ENCODE measurements at regions not wholly inside any gene's neighbourhood (a gene's known extent, or its start where the extent isn't known, plus 50 kb on each side); places are given as distances from the start of the nearest gene placed in this dataset.

- TF ChIP-seq, protein P1, sequence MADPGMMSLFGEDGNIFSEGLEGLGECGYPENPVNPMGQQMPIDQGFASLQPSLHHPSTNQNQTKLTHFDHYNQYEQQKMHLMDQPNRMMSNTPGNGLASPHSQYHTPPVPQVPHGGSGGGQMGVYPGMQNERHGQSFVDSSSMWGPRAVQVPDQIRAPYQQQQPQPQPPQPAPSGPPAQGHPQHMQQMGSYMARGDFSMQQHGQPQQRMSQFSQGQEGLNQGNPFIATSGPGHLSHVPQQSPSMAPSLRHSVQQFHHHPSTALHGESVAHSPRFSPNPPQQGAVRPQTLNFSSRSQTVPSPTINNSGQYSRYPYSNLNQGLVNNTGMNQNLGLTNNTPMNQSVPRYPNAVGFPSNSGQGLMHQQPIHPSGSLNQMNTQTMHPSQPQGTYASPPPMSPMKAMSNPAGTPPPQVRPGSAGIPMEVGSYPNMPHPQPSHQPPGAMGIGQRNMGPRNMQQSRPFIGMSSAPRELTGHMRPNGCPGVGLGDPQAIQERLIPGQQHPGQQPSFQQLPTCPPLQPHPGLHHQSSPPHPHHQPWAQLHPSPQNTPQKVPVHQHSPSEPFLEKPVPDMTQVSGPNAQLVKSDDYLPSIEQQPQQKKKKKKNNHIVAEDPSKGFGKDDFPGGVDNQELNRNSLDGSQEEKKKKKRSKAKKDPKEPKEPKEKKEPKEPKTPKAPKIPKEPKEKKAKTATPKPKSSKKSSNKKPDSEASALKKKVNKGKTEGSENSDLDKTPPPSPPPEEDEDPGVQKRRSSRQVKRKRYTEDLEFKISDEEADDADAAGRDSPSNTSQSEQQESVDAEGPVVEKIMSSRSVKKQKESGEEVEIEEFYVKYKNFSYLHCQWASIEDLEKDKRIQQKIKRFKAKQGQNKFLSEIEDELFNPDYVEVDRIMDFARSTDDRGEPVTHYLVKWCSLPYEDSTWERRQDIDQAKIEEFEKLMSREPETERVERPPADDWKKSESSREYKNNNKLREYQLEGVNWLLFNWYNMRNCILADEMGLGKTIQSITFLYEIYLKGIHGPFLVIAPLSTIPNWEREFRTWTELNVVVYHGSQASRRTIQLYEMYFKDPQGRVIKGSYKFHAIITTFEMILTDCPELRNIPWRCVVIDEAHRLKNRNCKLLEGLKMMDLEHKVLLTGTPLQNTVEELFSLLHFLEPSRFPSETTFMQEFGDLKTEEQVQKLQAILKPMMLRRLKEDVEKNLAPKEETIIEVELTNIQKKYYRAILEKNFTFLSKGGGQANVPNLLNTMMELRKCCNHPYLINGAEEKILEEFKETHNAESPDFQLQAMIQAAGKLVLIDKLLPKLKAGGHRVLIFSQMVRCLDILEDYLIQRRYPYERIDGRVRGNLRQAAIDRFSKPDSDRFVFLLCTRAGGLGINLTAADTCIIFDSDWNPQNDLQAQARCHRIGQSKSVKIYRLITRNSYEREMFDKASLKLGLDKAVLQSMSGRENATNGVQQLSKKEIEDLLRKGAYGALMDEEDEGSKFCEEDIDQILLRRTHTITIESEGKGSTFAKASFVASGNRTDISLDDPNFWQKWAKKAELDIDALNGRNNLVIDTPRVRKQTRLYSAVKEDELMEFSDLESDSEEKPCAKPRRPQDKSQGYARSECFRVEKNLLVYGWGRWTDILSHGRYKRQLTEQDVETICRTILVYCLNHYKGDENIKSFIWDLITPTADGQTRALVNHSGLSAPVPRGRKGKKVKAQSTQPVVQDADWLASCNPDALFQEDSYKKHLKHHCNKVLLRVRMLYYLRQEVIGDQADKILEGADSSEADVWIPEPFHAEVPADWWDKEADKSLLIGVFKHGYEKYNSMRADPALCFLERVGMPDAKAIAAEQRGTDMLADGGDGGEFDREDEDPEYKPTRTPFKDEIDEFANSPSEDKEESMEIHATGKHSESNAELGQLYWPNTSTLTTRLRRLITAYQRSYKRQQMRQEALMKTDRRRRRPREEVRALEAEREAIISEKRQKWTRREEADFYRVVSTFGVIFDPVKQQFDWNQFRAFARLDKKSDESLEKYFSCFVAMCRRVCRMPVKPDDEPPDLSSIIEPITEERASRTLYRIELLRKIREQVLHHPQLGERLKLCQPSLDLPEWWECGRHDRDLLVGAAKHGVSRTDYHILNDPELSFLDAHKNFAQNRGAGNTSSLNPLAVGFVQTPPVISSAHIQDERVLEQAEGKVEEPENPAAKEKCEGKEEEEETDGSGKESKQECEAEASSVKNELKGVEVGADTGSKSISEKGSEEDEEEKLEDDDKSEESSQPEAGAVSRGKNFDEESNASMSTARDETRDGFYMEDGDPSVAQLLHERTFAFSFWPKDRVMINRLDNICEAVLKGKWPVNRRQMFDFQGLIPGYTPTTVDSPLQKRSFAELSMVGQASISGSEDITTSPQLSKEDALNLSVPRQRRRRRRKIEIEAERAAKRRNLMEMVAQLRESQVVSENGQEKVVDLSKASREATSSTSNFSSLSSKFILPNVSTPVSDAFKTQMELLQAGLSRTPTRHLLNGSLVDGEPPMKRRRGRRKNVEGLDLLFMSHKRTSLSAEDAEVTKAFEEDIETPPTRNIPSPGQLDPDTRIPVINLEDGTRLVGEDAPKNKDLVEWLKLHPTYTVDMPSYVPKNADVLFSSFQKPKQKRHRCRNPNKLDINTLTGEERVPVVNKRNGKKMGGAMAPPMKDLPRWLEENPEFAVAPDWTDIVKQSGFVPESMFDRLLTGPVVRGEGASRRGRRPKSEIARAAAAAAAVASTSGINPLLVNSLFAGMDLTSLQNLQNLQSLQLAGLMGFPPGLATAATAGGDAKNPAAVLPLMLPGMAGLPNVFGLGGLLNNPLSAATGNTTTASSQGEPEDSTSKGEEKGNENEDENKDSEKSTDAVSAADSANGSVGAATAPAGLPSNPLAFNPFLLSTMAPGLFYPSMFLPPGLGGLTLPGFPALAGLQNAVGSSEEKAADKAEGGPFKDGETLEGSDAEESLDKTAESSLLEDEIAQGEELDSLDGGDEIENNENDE (IDR thresholded peaks at IDR 0.05; ENCODE audit: insufficient replicate concordance, low read length): no peak
- no peak for TF ChIP-seq CHD1 (IDR thresholded peaks at IDR 0.05; ENCODE audit: low read depth, low read length)
- no peak for TF ChIP-seq HDAC6 (IDR thresholded peaks at IDR 0.05; ENCODE audit: low read depth, low read length)
- no peak for TF ChIP-seq GABPA (IDR thresholded peaks at IDR 0.05; ENCODE audit: borderline replicate concordance, insufficient read depth, low read length)
- TF ChIP-seq, protein P2, sequence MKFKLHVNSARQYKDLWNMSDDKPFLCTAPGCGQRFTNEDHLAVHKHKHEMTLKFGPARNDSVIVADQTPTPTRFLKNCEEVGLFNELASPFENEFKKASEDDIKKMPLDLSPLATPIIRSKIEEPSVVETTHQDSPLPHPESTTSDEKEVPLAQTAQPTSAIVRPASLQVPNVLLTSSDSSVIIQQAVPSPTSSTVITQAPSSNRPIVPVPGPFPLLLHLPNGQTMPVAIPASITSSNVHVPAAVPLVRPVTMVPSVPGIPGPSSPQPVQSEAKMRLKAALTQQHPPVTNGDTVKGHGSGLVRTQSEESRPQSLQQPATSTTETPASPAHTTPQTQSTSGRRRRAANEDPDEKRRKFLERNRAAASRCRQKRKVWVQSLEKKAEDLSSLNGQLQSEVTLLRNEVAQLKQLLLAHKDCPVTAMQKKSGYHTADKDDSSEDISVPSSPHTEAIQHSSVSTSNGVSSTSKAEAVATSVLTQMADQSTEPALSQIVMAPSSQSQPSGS (IDR thresholded peaks at IDR 0.05; ENCODE audit: low read length): no peak
- no peak for TF ChIP-seq JUND (IDR thresholded peaks at IDR 0.05; ENCODE audit: low read length)
- TF ChIP-seq TBP (IDR thresholded peaks at IDR 0.05; ENCODE audit: low read depth, low read length): no peak
- no peak for TF ChIP-seq KDM4A (IDR thresholded peaks at IDR 0.05; ENCODE audit: low read depth, low read length, severe bottlenecking)
- no peak for TF ChIP-seq RNF2 (IDR thresholded peaks at IDR 0.05; ENCODE audit: borderline replicate concordance, low read depth, low read length, missing control alignments, poor library complexity, severe bottlenecking)
- TF ChIP-seq HDAC2 (IDR thresholded peaks at IDR 0.05; ENCODE audit: borderline replicate concordance in 1 of 2, low read depth in 2 of 2, low read length in 2 of 2): no peak
Measured at GRCh38 chr18:39845106-39845505, 2109.9 kb upstream of the PIK3C3 start (continued).

Measured in H1 (cell line).